IMR-90 (cell line): ENCODE measurements at regions not wholly inside any gene's neighbourhood (a gene's known extent, or its start where the extent isn't known, plus 50 kb on each side); places are given as distances from the start of the nearest gene placed in this dataset.

Experiments
- ATAC-seq: fragments of 200-7000 bp; cut with Tn5 transposase; 2 replicates; pipeline ENCODE4 v1.9.1; 2020; ENCODE audit warnings: low read depth, mild to moderate bottlenecking, moderate library complexity
- BruUV-seq: library from RNA; stranded (reverse); fragments of 400-500 nt; replicated peaks from 2 replicates; lab custom pipeline; 2021; lab: Mats Ljungman, UMichigan
- CTCF ChIA-PET: fragments of 300-600 bp; formaldehyde crosslinking; extraction: SDS; loops from one replicate; lab custom pipeline; 2021; ENCODE audit warnings: antibody characterized with exemption; lab: Yijun Ruan, JAX
- POLR2A ChIA-PET: fragments of 300-600 bp; sonication (Branson Sonifier 250); formaldehyde crosslinking; loops from one replicate; lab custom pipeline; 2022; ENCODE audit warnings: antibody characterized with exemption; ENCODE audit not compliant: unreplicated experiment; lab: Charles Lee
- DNase-seq: peaks from one replicate; pipeline ENCODE4 v3.0.0; 2013
- H2AFZ ChIP-seq: replicated peaks from 2 replicates; pipeline ENCODE3; 2013; ENCODE audit warnings: low read length, mild to moderate bottlenecking; ENCODE audit not compliant: poor library complexity
- H2AK5ac ChIP-seq: 2 replicates; pipeline ENCODE4 v1.6.1; 2013; ENCODE audit warnings: low read depth, low read length, inconsistent platforms
- H2AK9ac ChIP-seq: replicated peaks from 2 replicates; pipeline ENCODE3; 2013; ENCODE audit warnings: mild to moderate bottlenecking, low read depth, low read length, moderate library complexity; ENCODE audit not compliant: poor library complexity
- H2BK120ac ChIP-seq: 2 replicates; pipeline ENCODE4 v1.6.1; 2013; ENCODE audit warnings: low read depth, low read length, inconsistent platforms
- H2BK15ac ChIP-seq: 3 replicates; pipeline ENCODE4 v1.6.1; 2013; ENCODE audit warnings: low read depth, low read length, inconsistent platforms
- H2BK20ac ChIP-seq: 2 replicates; pipeline ENCODE4 v1.6.1; 2013; ENCODE audit warnings: low read depth, mild to moderate bottlenecking, inconsistent platforms, low read length, moderate library complexity
- H2BK5ac ChIP-seq: 2 replicates; pipeline ENCODE4 v1.6.1; 2013; ENCODE audit warnings: mild to moderate bottlenecking, low read depth, low read length, inconsistent platforms; ENCODE audit not compliant: poor library complexity, severe bottlenecking
- H3K14ac ChIP-seq: replicated peaks from 2 replicates; pipeline ENCODE4 v1.6.1; 2013; ENCODE audit warnings: low read depth, low read length, inconsistent platforms
- H3K18ac ChIP-seq: 2 replicates; pipeline ENCODE4 v1.6.1; 2013; ENCODE audit warnings: low read depth, low read length, control low read depth
- H3K23ac ChIP-seq: 2 replicates; pipeline ENCODE4 v1.6.1; 2013; ENCODE audit warnings: low read depth, low read length, inconsistent platforms
- H3K27ac ChIP-seq: 2 replicates; pipeline ENCODE4 v1.5.1; 2013; ENCODE audit warnings: mild to moderate bottlenecking, control low read depth, low read length; ENCODE audit not compliant: insufficient read depth
- H3K27me3 ChIP-seq: 2 replicates; pipeline ENCODE4 v1.6.1; 2013; ENCODE audit warnings: low read length; ENCODE audit not compliant: control insufficient read depth, insufficient read depth
- H3K36me3 ChIP-seq: 2 replicates; pipeline ENCODE4 v1.6.1; 2013; ENCODE audit warnings: low read length, mixed read lengths; ENCODE audit not compliant: control insufficient read depth, insufficient read depth
- H3K4ac ChIP-seq: 2 replicates; pipeline ENCODE4 v1.6.1; 2013; ENCODE audit warnings: low read depth, low read length, inconsistent platforms
- H3K4me1 ChIP-seq: 2 replicates; pipeline ENCODE4 v1.6.1; 2013; ENCODE audit warnings: low read length, mixed read lengths; ENCODE audit not compliant: control insufficient read depth, insufficient read depth
- H3K4me2 ChIP-seq: 2 replicates; pipeline ENCODE4 v1.6.1; 2013; ENCODE audit warnings: low read depth, mild to moderate bottlenecking, control low read depth, low read length, moderate library complexity
- H3K4me3 ChIP-seq: 2 replicates; pipeline ENCODE4 v1.5.1; 2013; ENCODE audit warnings: low read depth, mild to moderate bottlenecking, control low read depth, low read length, moderate library complexity; ENCODE audit not compliant: insufficient read depth
- H3K56ac ChIP-seq: 2 replicates; pipeline ENCODE4 v1.6.1; 2013; ENCODE audit warnings: low read length, inconsistent platforms; ENCODE audit not compliant: insufficient read depth; ENCODE audit errors: extremely low read depth
- H3K79me1 ChIP-seq, 2 experiments: 2 replicates each; pipeline ENCODE4 v1.6.1; 2013; ENCODE audit warnings: low read length in 2 of 2, inconsistent platforms in 1 of 2, low read depth in 1 of 2
- H3K9ac ChIP-seq: 2 replicates; pipeline ENCODE4 v1.6.1; 2013; ENCODE audit warnings: low read depth, low read length, control low read depth
- H3K9me1 ChIP-seq: 2 replicates; pipeline ENCODE4 v1.6.1; 2013; ENCODE audit warnings: low read length, inconsistent platforms; ENCODE audit not compliant: insufficient read depth
- H3K9me3 ChIP-seq: 2 replicates; pipeline ENCODE4 v1.6.1; 2013; ENCODE audit warnings: low read length; ENCODE audit not compliant: control insufficient read depth, insufficient read depth
- H4K20me1 ChIP-seq: 2 replicates; pipeline ENCODE4 v1.6.1; 2013; ENCODE audit warnings: low read length, inconsistent platforms; ENCODE audit not compliant: insufficient read depth
- H4K5ac ChIP-seq: 2 replicates; pipeline ENCODE4 v1.6.1; 2013; ENCODE audit warnings: mild to moderate bottlenecking, low read depth, low read length, control low read depth
- H4K8ac ChIP-seq, 2 experiments: 2 replicates each; pipeline ENCODE4 v1.6.1; 2013; ENCODE audit warnings: low read depth in 2 of 2, low read length in 2 of 2, control low read depth in 1 of 2, inconsistent platforms in 1 of 2
- H4K91ac ChIP-seq: 2 replicates; pipeline ENCODE4 v1.6.1; 2013; ENCODE audit warnings: low read depth, low read length, inconsistent platforms; ENCODE audit not compliant: insufficient read depth
- FOS ChIP-seq: fragments of 150-350 bp; IDR thresholded peaks from 2 replicates; pipeline ENCODE4 v1.6.1; 2016; ENCODE audit warnings: low read depth, low read length
- WGBS, 2 experiments: methylation state at CpG; one replicate each; pipeline versions ENCODE4 v1.1.5 to v1.1.7; 2013; ENCODE audit warnings: missing lambda C conversion rate in 2 of 2; ENCODE audit not compliant: insufficient read length in 1 of 2; ENCODE audit errors: extremely low coverage in 2 of 2; 5-methylcytosine and 5-hydroxymethylcytosine counted together
- dilution Hi-C: fragments of 300-500 bp; cut with HindIII; formaldehyde crosslinking; loops from one replicate; pipeline ENCODE4 v1.14.3; 2018; ENCODE audit warnings: low sequenced_read_pairs; ENCODE audit not compliant: unreplicated experiment
- in situ Hi-C: fragments of 300-500 bp; cut with MboI; formaldehyde crosslinking; loops from 3 replicates; pipeline ENCODE4 v1.14.3; 2019; ENCODE audit warnings: low sequenced_read_pairs, inconsistent platforms, mixed read lengths
- intact Hi-C: fragments of 100-400 bp; cut with micrococcal nuclease; formaldehyde crosslinking; loops from 2 replicates; pipeline ENCODE4 v1.10.0; 2022
- TF ChIP-seq, protein P1 (sequence below): conservative IDR thresholded peaks from 2 replicates; pipeline ENCODE4 v1.5.1; 2012; ENCODE audit warnings: mild to moderate bottlenecking, low read depth, low read length, improper control_type of control experiment

DNA sequence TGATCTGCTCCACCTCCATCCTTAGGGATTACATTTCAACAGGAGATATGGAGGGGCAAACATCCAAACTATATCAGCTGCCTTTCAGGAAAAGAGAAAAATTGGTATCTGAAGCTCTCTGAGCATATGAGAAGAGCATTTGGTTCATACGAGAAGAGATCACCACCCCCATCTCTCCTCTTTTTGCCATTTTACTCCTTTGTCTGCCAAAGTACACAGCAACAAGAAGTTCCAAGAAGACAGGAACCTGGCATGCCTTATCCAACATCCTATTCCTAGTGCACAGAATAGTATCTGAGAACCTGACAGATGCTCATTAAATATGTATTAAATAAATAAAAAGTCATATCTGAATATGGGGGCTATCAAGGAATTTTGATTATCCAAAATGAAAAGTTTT is 142.5 kb upstream of the PKN2 start:
- no peak for ATAC-seq
- Histone ChIP-seq H2BK15ac (no peak overlapping the region), H2BK5ac (no peak overlapping the region), H3K18ac (no peak overlapping the region), H2AFZ (no peak overlapping the region), H4K8ac (no peak overlapping the region), H3K27ac (no peak overlapping the region), H3K9me3 (no peaks in the 10 kb centered on the region), H2BK20ac (no peak overlapping the region), H2BK120ac (no peak overlapping the region), H3K79me1 (no peaks in the 10 kb centered on the region), H3K36me3 (no peaks in the 10 kb centered on the region), H3K56ac (no peak overlapping the region), H2AK9ac (no peak overlapping the region), H3K4me2 (no peak overlapping the region), H3K27me3 (no peaks in the 10 kb centered on the region), H3K4me3 (no peak overlapping the region), H4K5ac (no peak overlapping the region), H3K9me1 (no peaks in the 10 kb centered on the region), H3K14ac (no peak overlapping the region), H3K9ac (no peak overlapping the region), H3K4me1 (no peaks in the 10 kb centered on the region), H4K91ac (no peak overlapping the region), H2AK5ac (no peak overlapping the region), H3K4ac (no peak overlapping the region), H4K20me1 (no peaks in the 10 kb centered on the region), H3K23ac (no peak overlapping the region)
- ChIA-PET POLR2A (no interaction called here), CTCF (no interaction called here)
- TF ChIP-seq, protein P1, sequence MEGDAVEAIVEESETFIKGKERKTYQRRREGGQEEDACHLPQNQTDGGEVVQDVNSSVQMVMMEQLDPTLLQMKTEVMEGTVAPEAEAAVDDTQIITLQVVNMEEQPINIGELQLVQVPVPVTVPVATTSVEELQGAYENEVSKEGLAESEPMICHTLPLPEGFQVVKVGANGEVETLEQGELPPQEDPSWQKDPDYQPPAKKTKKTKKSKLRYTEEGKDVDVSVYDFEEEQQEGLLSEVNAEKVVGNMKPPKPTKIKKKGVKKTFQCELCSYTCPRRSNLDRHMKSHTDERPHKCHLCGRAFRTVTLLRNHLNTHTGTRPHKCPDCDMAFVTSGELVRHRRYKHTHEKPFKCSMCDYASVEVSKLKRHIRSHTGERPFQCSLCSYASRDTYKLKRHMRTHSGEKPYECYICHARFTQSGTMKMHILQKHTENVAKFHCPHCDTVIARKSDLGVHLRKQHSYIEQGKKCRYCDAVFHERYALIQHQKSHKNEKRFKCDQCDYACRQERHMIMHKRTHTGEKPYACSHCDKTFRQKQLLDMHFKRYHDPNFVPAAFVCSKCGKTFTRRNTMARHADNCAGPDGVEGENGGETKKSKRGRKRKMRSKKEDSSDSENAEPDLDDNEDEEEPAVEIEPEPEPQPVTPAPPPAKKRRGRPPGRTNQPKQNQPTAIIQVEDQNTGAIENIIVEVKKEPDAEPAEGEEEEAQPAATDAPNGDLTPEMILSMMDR = no peak
- no peak for TF ChIP-seq FOS
- WGBS, 2 experiments = no CpG with 5 or more reads among the region's 1 CpG
- dilution Hi-C loops (no loop called here), in situ Hi-C loops (no loop called here), intact Hi-C loops (no loop called here)
- no TSS peak for BruUV-seq
- DNase-seq = no peak
